ENCODE measurements at regions not wholly inside any gene's neighbourhood (a gene's known extent, or its start where the extent isn't known, plus 50 kb on each side); places are given as distances from the start of the nearest gene placed in this dataset.

GRCh38 chr14:50037852-50038251 is 78.5 kb downstream of the VCPKMT start:
- H3K4me1 ChIP-seq (ENCODE audit: control insufficient read depth, insufficient read depth, low read length), result no peaks in the 10 kb centered on the region

GRCh38 chr14:50038398-50039119 is 77.8 kb downstream of the VCPKMT start:
- H3K9me3 ChIP-seq (ENCODE audit: control insufficient read depth, insufficient read depth, low read length), result no peaks in the 10 kb centered on the region
- H3K27me3 ChIP-seq (ENCODE audit: control insufficient read depth, insufficient read depth, low read length), result no peaks in the 10 kb centered on the region
- no peak overlapping the region for H3K4me3 ChIP-seq (ENCODE audit: low read depth, low read length)
- no peaks in the 10 kb centered on the region for H3K4me1 ChIP-seq (ENCODE audit: control insufficient read depth, insufficient read depth, low read length)
- no peaks in the 10 kb centered on the region for H3K36me3 ChIP-seq (ENCODE audit: control insufficient read depth, insufficient read depth, low read length)
- H3K9ac ChIP-seq (ENCODE audit: low read depth, low read length), result no peak overlapping the region

More at GRCh38 chr14:50037852-50038251, 78.5 kb downstream of the VCPKMT start:
- Histone ChIP-seq H3K4me3 (ENCODE audit: low read depth, low read length) (no peak overlapping the region), H3K9ac (ENCODE audit: low read depth, low read length) (no peak overlapping the region), H3K27me3 (ENCODE audit: control insufficient read depth, insufficient read depth, low read length) (no peaks in the 10 kb centered on the region), H3K36me3 (ENCODE audit: control insufficient read depth, insufficient read depth, low read length) (no peaks in the 10 kb centered on the region), H3K9me3 (ENCODE audit: control insufficient read depth, insufficient read depth, low read length) (no peaks in the 10 kb centered on the region)

GRCh38 chr14:50039120-50039517 is 77.3 kb downstream of the VCPKMT start:
- H3K27me3 ChIP-seq (ENCODE audit: control insufficient read depth, insufficient read depth, low read length), result no peaks in the 10 kb centered on the region
- H3K9ac ChIP-seq (ENCODE audit: low read depth, low read length), result no peak overlapping the region

GRCh38 chr14:50039734-50040400 is 76.5 kb downstream of the VCPKMT start:
- H3K27me3 ChIP-seq (ENCODE audit: control insufficient read depth, insufficient read depth, low read length), result no peaks in the 10 kb centered on the region
- H3K36me3 ChIP-seq (ENCODE audit: control insufficient read depth, insufficient read depth, low read length), result no peaks in the 10 kb centered on the region
- no peaks in the 10 kb centered on the region for H3K4me1 ChIP-seq (ENCODE audit: control insufficient read depth, insufficient read depth, low read length)
- no peak overlapping the region for H3K4me3 ChIP-seq (ENCODE audit: low read depth, low read length)
- H3K9me3 ChIP-seq (ENCODE audit: control insufficient read depth, insufficient read depth, low read length), result no peaks in the 10 kb centered on the region
- no peak overlapping the region for H3K9ac ChIP-seq (ENCODE audit: low read depth, low read length)

More at GRCh38 chr14:50039120-50039517, 77.3 kb downstream of the VCPKMT start:
- H3K4me1 ChIP-seq (ENCODE audit: control insufficient read depth, insufficient read depth, low read length), result no peaks in the 10 kb centered on the region
- H3K36me3 ChIP-seq (ENCODE audit: control insufficient read depth, insufficient read depth, low read length), result no peaks in the 10 kb centered on the region
- no peak overlapping the region for H3K4me3 ChIP-seq (ENCODE audit: low read depth, low read length)
- no peaks in the 10 kb centered on the region for H3K9me3 ChIP-seq (ENCODE audit: control insufficient read depth, insufficient read depth, low read length)

- H3K9me3 ChIP-seq (ENCODE audit: control insufficient read depth, insufficient read depth, low read length), result no peaks in the 10 kb centered on the region
- no peaks in the 10 kb centered on the region for H3K27me3 ChIP-seq (ENCODE audit: control insufficient read depth, insufficient read depth, low read length)
- H3K9ac ChIP-seq (ENCODE audit: low read depth, low read length), result no peak overlapping the region
- no peak overlapping the region for H3K4me3 ChIP-seq (ENCODE audit: low read depth, low read length)
- H3K4me1 ChIP-seq (ENCODE audit: control insufficient read depth, insufficient read depth, low read length), result no peaks in the 10 kb centered on the region
- H3K36me3 ChIP-seq (ENCODE audit: control insufficient read depth, insufficient read depth, low read length), result no peaks in the 10 kb centered on the region
Measured at GRCh38 chr14:50040401-50040775, 76.0 kb downstream of the VCPKMT start.

GRCh38 chr14:50040895-50041465 is 75.4 kb downstream of the VCPKMT start:
- Histone ChIP-seq H3K4me3 (ENCODE audit: low read depth, low read length) (no peak overlapping the region), H3K4me1 (ENCODE audit: control insufficient read depth, insufficient read depth, low read length) (no peaks in the 10 kb centered on the region), H3K9ac (ENCODE audit: low read depth, low read length) (no peak overlapping the region)

GRCh38 chr14:50041980-50042379 is 74.4 kb downstream of the VCPKMT start:
- no peak overlapping the region for H3K9ac ChIP-seq (ENCODE audit: low read depth, low read length)
- H3K36me3 ChIP-seq (ENCODE audit: control insufficient read depth, insufficient read depth, low read length), result no peaks in the 10 kb centered on the region
- no peak overlapping the region for H3K4me3 ChIP-seq (ENCODE audit: low read depth, low read length)
- no peaks in the 10 kb centered on the region for H3K9me3 ChIP-seq (ENCODE audit: control insufficient read depth, insufficient read depth, low read length)
- H3K27me3 ChIP-seq (ENCODE audit: control insufficient read depth, insufficient read depth, low read length), result no peaks in the 10 kb centered on the region
- peaks cover 2% of the 10 kb centered on the region for H3K4me1 ChIP-seq (ENCODE audit: control insufficient read depth, insufficient read depth, low read length)

More at GRCh38 chr14:50040895-50041465, 75.4 kb downstream of the VCPKMT start:
- H3K27me3 ChIP-seq (ENCODE audit: control insufficient read depth, insufficient read depth, low read length), result no peaks in the 10 kb centered on the region
- H3K36me3 ChIP-seq (ENCODE audit: control insufficient read depth, insufficient read depth, low read length), result no peaks in the 10 kb centered on the region
- no peaks in the 10 kb centered on the region for H3K9me3 ChIP-seq (ENCODE audit: control insufficient read depth, insufficient read depth, low read length)

GRCh38 chr14:50044042-50044651 is 72.2 kb downstream of the VCPKMT start:
- Histone ChIP-seq H3K4me1 (ENCODE audit: control insufficient read depth, insufficient read depth, low read length) (peaks cover 2% of the 10 kb centered on the region), H3K27me3 (ENCODE audit: control insufficient read depth, insufficient read depth, low read length) (no peaks in the 10 kb centered on the region), H3K9ac (ENCODE audit: low read depth, low read length) (no peak overlapping the region), H3K9me3 (ENCODE audit: control insufficient read depth, insufficient read depth, low read length) (no peaks in the 10 kb centered on the region), H3K4me3 (ENCODE audit: low read depth, low read length) (no peak overlapping the region), H3K36me3 (ENCODE audit: control insufficient read depth, insufficient read depth, low read length) (no peaks in the 10 kb centered on the region)

- Histone ChIP-seq H3K27me3 (ENCODE audit: control insufficient read depth, insufficient read depth, low read length) (no peaks in the 10 kb centered on the region), H3K9me3 (ENCODE audit: control insufficient read depth, insufficient read depth, low read length) (no peaks in the 10 kb centered on the region), H3K4me3 (ENCODE audit: low read depth, low read length) (no peak overlapping the region), H3K4me1 (ENCODE audit: control insufficient read depth, insufficient read depth, low read length) (peaks cover 2% of the 10 kb centered on the region), H3K36me3 (ENCODE audit: control insufficient read depth, insufficient read depth, low read length) (no peaks in the 10 kb centered on the region), H3K9ac (ENCODE audit: low read depth, low read length) (no peak overlapping the region)
Measured at GRCh38 chr14:50045039-50045711, 71.2 kb downstream of the VCPKMT start.

- H3K4me3 ChIP-seq (ENCODE audit: low read depth, low read length), result no peak overlapping the region
- H3K36me3 ChIP-seq (ENCODE audit: control insufficient read depth, insufficient read depth, low read length), result no peaks in the 10 kb centered on the region
- no peaks in the 10 kb centered on the region for H3K27me3 ChIP-seq (ENCODE audit: control insufficient read depth, insufficient read depth, low read length)
- H3K9me3 ChIP-seq (ENCODE audit: control insufficient read depth, insufficient read depth, low read length), result no peaks in the 10 kb centered on the region
- no peak overlapping the region for H3K9ac ChIP-seq (ENCODE audit: low read depth, low read length)
- H3K4me1 ChIP-seq (ENCODE audit: control insufficient read depth, insufficient read depth, low read length), result peaks cover 2% of the 10 kb centered on the region
Measured at GRCh38 chr14:50045837-50046236, 70.5 kb downstream of the VCPKMT start.

- H3K36me3 ChIP-seq (ENCODE audit: control insufficient read depth, insufficient read depth, low read length), result no peaks in the 10 kb centered on the region
- H3K27me3 ChIP-seq (ENCODE audit: control insufficient read depth, insufficient read depth, low read length), result no peaks in the 10 kb centered on the region
- no peak overlapping the region for H3K4me3 ChIP-seq (ENCODE audit: low read depth, low read length)
- H3K9me3 ChIP-seq (ENCODE audit: control insufficient read depth, insufficient read depth, low read length), result no peaks in the 10 kb centered on the region
- no peak overlapping the region for H3K9ac ChIP-seq (ENCODE audit: low read depth, low read length)
- H3K4me1 ChIP-seq (ENCODE audit: control insufficient read depth, insufficient read depth, low read length), result peaks cover 2% of the 10 kb centered on the region
Measured at GRCh38 chr14:50047274-50047676, 69.1 kb downstream of the VCPKMT start.

All from iPS-15b (cell line).